Karpas-422 (cell line): ENCODE measurements at regions not wholly inside any gene's neighbourhood (a gene's known extent, or its start where the extent isn't known, plus 50 kb on each side); places are given as distances from the start of the nearest gene placed in this dataset.

Experiments used
- DNase-seq: peaks from one replicate; pipeline ENCODE4 v3.0.0-alpha.2; 2015
- H2AFZ ChIP-seq: fragments of 200-600 bp; sonication (generic); 2 replicates; pipeline ENCODE4 v1.6.1; 2014; ENCODE audit warnings: antibody characterized with exemption, low read length, mixed read lengths
- H3K27ac ChIP-seq: fragments of 200-600 bp; sonication (generic); 2 replicates; pipeline ENCODE4 v1.5.1; 2014; ENCODE audit warnings: mild to moderate bottlenecking, low read length, moderate library complexity
- H3K27me3 ChIP-seq: fragments of 200-600 bp; sonication (generic); 2 replicates; pipeline ENCODE4 v1.6.1; 2014; ENCODE audit warnings: low read length, mixed read lengths
- H3K36me3 ChIP-seq: fragments of 200-600 bp; sonication (generic); 2 replicates; pipeline ENCODE4 v1.6.1; 2014; ENCODE audit warnings: low read length, mixed read lengths; ENCODE audit not compliant: insufficient read depth
- H3K4me1 ChIP-seq: fragments of 200-600 bp; sonication (generic); 2 replicates; pipeline ENCODE4 v1.6.1; 2014; ENCODE audit warnings: mild to moderate bottlenecking, low read length, mixed read lengths
- H3K4me2 ChIP-seq: fragments of 200-600 bp; sonication (generic); 2 replicates; pipeline ENCODE4 v1.6.1; 2014; ENCODE audit warnings: low read length, low read depth, mild to moderate bottlenecking; ENCODE audit not compliant: poor library complexity, severe bottlenecking
- H3K4me3 ChIP-seq: fragments of 200-600 bp; sonication (generic); 2 replicates; pipeline ENCODE4 v1.5.1; 2014; ENCODE audit warnings: mild to moderate bottlenecking, antibody characterized with exemption, low read length, mixed read lengths
- H3K79me2 ChIP-seq: fragments of 200-600 bp; sonication (generic); 2 replicates; pipeline ENCODE4 v1.6.1; 2014; ENCODE audit warnings: mild to moderate bottlenecking, low read length, mixed read lengths
- H3K9ac ChIP-seq: fragments of 200-600 bp; sonication (generic); 2 replicates; pipeline ENCODE4 v1.6.0; 2014; ENCODE audit warnings: low read length
- H3K9me2 ChIP-seq: fragments of 200-600 bp; sonication (generic), shearing (Covaris generic); replicated peaks from 2 replicates; pipeline ENCODE4 v1.6.0; 2014; ENCODE audit warnings: mild to moderate bottlenecking, low read length, moderate library complexity; ENCODE audit not compliant: insufficient read depth
- H3K9me3 ChIP-seq: fragments of 300-700, 200-600 bp; sonication (generic); 2 replicates; pipeline ENCODE4 v1.6.1; 2014; ENCODE audit warnings: low read length, mixed read lengths
- H4K20me1 ChIP-seq: fragments of 200-600 bp; sonication (generic); 2 replicates; pipeline ENCODE4 v1.6.1; 2014; ENCODE audit warnings: mild to moderate bottlenecking, antibody characterized with exemption, low read length, low read depth; ENCODE audit not compliant: insufficient read depth

- Histone ChIP-seq H3K4me3 (no peak overlapping the region), H2AFZ (no peak overlapping the region)
Observed at GRCh38 chr5:58285900-58286299, 174.0 kb downstream of the PLK2 start.

GRCh38 chr5:58284886-58285285 lies 175.0 kb downstream of the PLK2 start:
- H3K79me2 ChIP-seq: no peaks in the 10 kb centered on the region
- H3K9ac ChIP-seq: no peak overlapping the region
- H3K27me3 ChIP-seq: no peaks in the 10 kb centered on the region
- no peak overlapping the region for H3K4me2 ChIP-seq
- no peak overlapping the region for H2AFZ ChIP-seq
- H3K4me1 ChIP-seq: no peaks in the 10 kb centered on the region
- H4K20me1 ChIP-seq: no peaks in the 10 kb centered on the region
- H3K9me3 ChIP-seq: no peaks in the 10 kb centered on the region
- H3K4me3 ChIP-seq: no peak overlapping the region
- H3K36me3 ChIP-seq: no peaks in the 10 kb centered on the region
- no peak for DNase-seq
- H3K27ac ChIP-seq: no peak overlapping the region
- no peaks in the 10 kb centered on the region for H3K9me2 ChIP-seq

More at GRCh38 chr5:58285900-58286299, 174.0 kb downstream of the PLK2 start:
- no peaks in the 10 kb centered on the region for H3K9me2 ChIP-seq
- no peak for DNase-seq
- no peak overlapping the region for H3K9ac ChIP-seq
- no peak overlapping the region for H3K4me2 ChIP-seq
- H3K4me1 ChIP-seq: no peaks in the 10 kb centered on the region
- no peaks in the 10 kb centered on the region for H4K20me1 ChIP-seq
- H3K27ac ChIP-seq: no peak overlapping the region
- no peaks in the 10 kb centered on the region for H3K36me3 ChIP-seq
- H3K79me2 ChIP-seq: no peaks in the 10 kb centered on the region
- H3K27me3 ChIP-seq: no peaks in the 10 kb centered on the region
- H3K9me3 ChIP-seq: no peaks in the 10 kb centered on the region

GRCh38 chr5:58281189-58281588 lies 178.7 kb downstream of the PLK2 start:
- H4K20me1 ChIP-seq: no peaks in the 10 kb centered on the region
- DNase-seq: no peak
- no peak overlapping the region for H3K4me3 ChIP-seq
- no peaks in the 10 kb centered on the region for H3K4me1 ChIP-seq
- H3K9ac ChIP-seq: no peak overlapping the region
- H2AFZ ChIP-seq: no peak overlapping the region
- H3K9me3 ChIP-seq: no peaks in the 10 kb centered on the region
- H3K36me3 ChIP-seq: no peaks in the 10 kb centered on the region
- H3K9me2 ChIP-seq: no peaks in the 10 kb centered on the region
- H3K4me2 ChIP-seq: no peak overlapping the region
- no peaks in the 10 kb centered on the region for H3K27me3 ChIP-seq
- no peak overlapping the region for H3K27ac ChIP-seq
- no peaks in the 10 kb centered on the region for H3K79me2 ChIP-seq

- Histone ChIP-seq H3K4me3 (no peak overlapping the region), H3K9me3 (no peaks in the 10 kb centered on the region), H3K9me2 (no peaks in the 10 kb centered on the region), H3K79me2 (no peaks in the 10 kb centered on the region), H3K27me3 (no peaks in the 10 kb centered on the region), H3K4me2 (no peak overlapping the region), H3K27ac (no peak overlapping the region), H3K4me1 (no peaks in the 10 kb centered on the region), H2AFZ (no peak overlapping the region), H4K20me1 (no peaks in the 10 kb centered on the region), H3K36me3 (no peaks in the 10 kb centered on the region), H3K9ac (no peak overlapping the region)
- no peak for DNase-seq
Observed at GRCh38 chr5:58279259-58279658, 180.6 kb downstream of the PLK2 start.

- Histone ChIP-seq H3K4me2 (no peak overlapping the region), H4K20me1 (no peaks in the 10 kb centered on the region), H3K9ac (no peak overlapping the region), H3K4me3 (no peak overlapping the region), H3K27ac (no peak overlapping the region), H3K4me1 (no peaks in the 10 kb centered on the region), H3K36me3 (no peaks in the 10 kb centered on the region), H2AFZ (no peak overlapping the region), H3K9me3 (no peaks in the 10 kb centered on the region), H3K79me2 (no peaks in the 10 kb centered on the region), H3K27me3 (no peaks in the 10 kb centered on the region), H3K9me2 (no peaks in the 10 kb centered on the region)
- DNase-seq: no peak
Observed at GRCh38 chr5:58276431-58276830, 183.5 kb downstream of the PLK2 start.

- Histone ChIP-seq H3K27me3 (no peaks in the 10 kb centered on the region), H3K36me3 (no peaks in the 10 kb centered on the region), H3K79me2 (no peaks in the 10 kb centered on the region), H4K20me1 (no peaks in the 10 kb centered on the region), H3K9me3 (no peaks in the 10 kb centered on the region), H3K4me2 (no peak overlapping the region), H3K9ac (no peak overlapping the region), H3K9me2 (no peaks in the 10 kb centered on the region), H2AFZ (no peak overlapping the region), H3K4me1 (no peaks in the 10 kb centered on the region), H3K27ac (no peak overlapping the region), H3K4me3 (no peak overlapping the region)
- DNase-seq: no peak
Observed at GRCh38 chr5:58275516-58275915, 184.4 kb downstream of the PLK2 start.

- no peak for DNase-seq
- Histone ChIP-seq H3K9me2 (no peaks in the 10 kb centered on the region), H3K27ac (no peak overlapping the region), H3K4me3 (no peak overlapping the region), H3K4me1 (no peaks in the 10 kb centered on the region), H3K27me3 (no peaks in the 10 kb centered on the region), H3K36me3 (no peaks in the 10 kb centered on the region), H3K9ac (no peak overlapping the region), H3K79me2 (no peaks in the 10 kb centered on the region), H3K4me2 (no peak overlapping the region), H4K20me1 (no peaks in the 10 kb centered on the region), H2AFZ (no peak overlapping the region), H3K9me3 (no peaks in the 10 kb centered on the region)
Observed at GRCh38 chr5:58274191-58274590, 185.7 kb downstream of the PLK2 start.

GRCh38 chr5:58273711-58274110 lies 186.2 kb downstream of the PLK2 start:
- Histone ChIP-seq H3K4me2 (no peak overlapping the region), H3K9me3 (no peaks in the 10 kb centered on the region), H3K79me2 (no peaks in the 10 kb centered on the region), H4K20me1 (no peaks in the 10 kb centered on the region), H3K4me1 (no peaks in the 10 kb centered on the region), H3K9me2 (no peaks in the 10 kb centered on the region), H3K9ac (no peak overlapping the region), H3K36me3 (no peaks in the 10 kb centered on the region), H3K27me3 (no peaks in the 10 kb centered on the region), H2AFZ (no peak overlapping the region), H3K4me3 (no peak overlapping the region), H3K27ac (no peak overlapping the region)
- no peak for DNase-seq

- H3K27ac ChIP-seq: no peak overlapping the region
- no peaks in the 10 kb centered on the region for H3K27me3 ChIP-seq
- H3K36me3 ChIP-seq: no peaks in the 10 kb centered on the region
- H4K20me1 ChIP-seq: no peaks in the 10 kb centered on the region
- no peak overlapping the region for H3K4me3 ChIP-seq
- no peak overlapping the region for H3K4me2 ChIP-seq
- H3K79me2 ChIP-seq: no peaks in the 10 kb centered on the region
- H3K9me3 ChIP-seq: no peaks in the 10 kb centered on the region
- H3K9me2 ChIP-seq: no peaks in the 10 kb centered on the region
- DNase-seq: no peak
- H3K9ac ChIP-seq: no peak overlapping the region
- H2AFZ ChIP-seq: no peak overlapping the region
- no peaks in the 10 kb centered on the region for H3K4me1 ChIP-seq
Observed at GRCh38 chr5:58268268-58268667, 191.6 kb downstream of the PLK2 start.
